ENCODE measurements at regions not wholly inside any gene's neighbourhood (a gene's known extent, or its start where the extent isn't known, plus 50 kb on each side); places are given as distances from the start of the nearest gene placed in this dataset.

DNA sequence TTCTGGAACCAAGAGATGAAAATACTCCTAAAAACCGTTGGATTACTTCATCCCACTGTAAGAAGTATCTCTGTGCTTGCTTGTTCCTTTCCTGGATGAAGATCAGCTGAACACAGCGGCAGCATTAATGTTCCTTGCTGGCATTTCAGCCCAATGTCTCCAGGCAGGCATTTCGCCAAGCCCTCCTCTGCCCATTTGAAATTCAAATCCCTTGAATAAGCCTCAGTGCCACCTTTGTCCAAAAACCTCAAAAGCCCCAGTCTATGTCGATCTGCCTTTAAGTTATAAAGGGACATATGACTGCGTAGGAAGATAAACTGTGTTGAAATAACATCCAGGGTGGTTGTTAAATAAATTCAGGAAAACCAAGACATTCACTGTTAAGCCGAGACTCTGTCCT, 156.8 kb upstream of the PDZRN3 start:
- no peak for DNase-seq
- in situ Hi-C loops (cut with HindIII; ENCODE audit: low pct_ligation_motif_present, low pct_unique_long_range_greater_than_20kb, low sequenced_read_pairs): no loop called here

- no peak for DNase-seq
- in situ Hi-C loops (cut with HindIII; ENCODE audit: low pct_ligation_motif_present, low pct_unique_long_range_greater_than_20kb, low sequenced_read_pairs): no loop called here
These were observed 149.9 kb upstream of the PDZRN3 start for GRCh38 chr3:73774645-73775044.

DNA sequence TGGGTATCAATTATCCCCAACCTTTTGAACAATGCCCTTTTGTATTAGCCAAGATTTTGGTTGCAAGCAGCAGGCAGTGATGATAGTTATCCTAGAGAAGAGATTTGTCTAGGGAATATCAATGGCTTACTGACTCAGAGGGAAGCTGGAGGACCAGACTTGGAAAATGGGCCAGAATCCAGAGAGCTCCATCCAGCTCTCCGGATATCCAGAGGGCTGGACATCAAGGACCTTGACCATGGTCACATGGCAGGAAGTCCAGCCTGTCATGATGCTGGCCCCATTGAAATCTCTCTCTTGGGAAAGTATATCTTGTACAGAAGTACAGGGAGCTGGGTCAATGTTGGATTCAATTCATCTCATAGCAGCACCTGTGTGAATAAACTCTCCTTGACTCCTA, 148.5 kb upstream of the PDZRN3 start:
- in situ Hi-C loops (cut with HindIII; ENCODE audit: low pct_ligation_motif_present, low pct_unique_long_range_greater_than_20kb, low sequenced_read_pairs): no loop called here
- no peak for DNase-seq

GRCh38 chr3:73772076-73772886, 147.5 kb upstream of the PDZRN3 start:
- in situ Hi-C loops (cut with HindIII; ENCODE audit: low pct_ligation_motif_present, low pct_unique_long_range_greater_than_20kb, low sequenced_read_pairs): no loop called here
- no peak for DNase-seq

- in situ Hi-C loops (cut with HindIII; ENCODE audit: low pct_ligation_motif_present, low pct_unique_long_range_greater_than_20kb, low sequenced_read_pairs): no loop called here
- no peak for DNase-seq
These were observed 144.0 kb upstream of the PDZRN3 start for GRCh38 chr3:73768524-73769308.

DNA sequence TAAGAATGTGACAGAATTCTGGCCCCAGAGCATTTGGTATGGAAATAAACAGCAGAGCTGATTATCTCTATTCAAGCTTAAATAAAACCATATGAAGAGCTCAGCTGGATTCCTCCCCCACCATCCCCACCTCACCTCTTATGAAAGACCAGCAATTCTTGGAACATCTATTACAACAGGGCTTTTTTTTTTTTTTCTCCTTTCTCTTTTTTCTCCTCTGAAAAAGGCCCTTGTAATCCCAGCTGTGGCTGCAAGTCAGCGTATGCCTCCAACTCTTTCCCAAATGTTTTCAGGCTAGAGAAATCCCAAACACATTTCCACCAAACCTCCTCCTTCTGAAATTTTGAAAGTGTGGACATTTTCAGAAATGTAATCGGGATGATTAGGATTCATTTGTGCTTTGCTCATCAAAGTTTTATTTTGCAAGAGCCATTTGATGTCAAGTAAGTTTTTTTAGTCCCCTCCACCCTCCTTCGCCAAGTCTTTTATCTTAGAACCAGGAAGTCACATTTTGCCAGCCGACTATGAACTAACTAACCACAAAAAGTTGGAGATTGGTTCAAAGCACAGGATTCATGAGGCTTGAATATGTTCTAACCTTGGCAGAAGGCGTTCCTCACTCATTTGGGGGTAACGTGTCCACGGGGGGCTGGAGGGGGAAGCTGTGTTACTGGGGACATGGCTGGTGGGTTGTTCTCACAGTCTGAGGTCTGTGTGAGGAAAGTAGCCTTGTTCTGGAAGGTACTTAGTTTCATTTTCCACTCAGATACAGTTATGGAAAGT, 142.0 kb upstream of the PDZRN3 start:
- in situ Hi-C loops (cut with HindIII; ENCODE audit: low pct_ligation_motif_present, low pct_unique_long_range_greater_than_20kb, low sequenced_read_pairs): no loop called here
- DNase-seq: no peak

- in situ Hi-C loops (cut with HindIII; ENCODE audit: low pct_ligation_motif_present, low pct_unique_long_range_greater_than_20kb, low sequenced_read_pairs): no loop called here
- DNase-seq: no peak
These were observed 141.3 kb upstream of the PDZRN3 start for GRCh38 chr3:73765878-73766545.

DNA sequence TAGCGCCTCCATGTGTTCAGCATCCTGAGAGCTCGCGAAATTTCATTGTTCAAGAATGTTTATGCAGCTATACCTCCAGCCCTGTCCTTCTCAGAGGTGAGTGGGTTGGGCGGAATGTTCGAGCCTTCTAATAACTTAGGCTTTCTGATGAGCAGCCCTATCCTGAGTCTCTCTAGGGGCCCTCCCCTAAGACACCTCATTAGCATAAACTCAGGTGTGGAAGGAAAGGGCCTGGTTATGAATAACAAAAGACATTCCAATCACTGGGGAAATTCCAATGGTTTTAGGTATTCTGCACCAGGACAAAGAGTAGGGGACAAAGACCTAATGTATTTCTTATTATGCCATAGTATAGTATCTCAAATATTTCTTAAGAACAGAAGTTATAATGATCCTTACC, 138.1 kb upstream of the PDZRN3 start:
- in situ Hi-C loops (cut with HindIII; ENCODE audit: low pct_ligation_motif_present, low pct_unique_long_range_greater_than_20kb, low sequenced_read_pairs): no loop called here
- DNase-seq: no peak

GRCh38 chr3:73759297-73759711, 134.6 kb upstream of the PDZRN3 start:
- in situ Hi-C loops (cut with HindIII; ENCODE audit: low pct_ligation_motif_present, low pct_unique_long_range_greater_than_20kb, low sequenced_read_pairs): no loop called here
- no peak for DNase-seq

DNA sequence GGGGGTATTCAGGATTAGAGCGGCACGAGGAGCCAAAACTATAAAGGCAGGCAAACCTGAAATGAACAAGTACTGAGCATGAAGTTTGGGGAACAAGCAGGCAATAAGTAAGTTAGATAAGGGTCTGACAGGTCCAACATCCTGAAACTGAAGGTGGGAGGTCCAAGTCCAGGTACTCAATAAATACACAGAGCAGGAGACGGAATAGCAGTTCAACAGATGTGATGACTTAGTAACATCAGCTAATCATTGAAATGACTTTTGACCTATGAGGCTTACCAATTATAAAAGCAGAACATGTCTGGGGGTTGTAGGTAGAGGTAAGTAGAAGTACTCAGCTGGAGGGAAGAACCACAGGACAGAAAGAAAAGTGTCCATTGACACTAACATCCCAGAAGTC, 132.8 kb upstream of the PDZRN3 start:
- in situ Hi-C loops (cut with HindIII; ENCODE audit: low pct_ligation_motif_present, low pct_unique_long_range_greater_than_20kb, low sequenced_read_pairs): no loop called here
- DNase-seq: no peak

DNA sequence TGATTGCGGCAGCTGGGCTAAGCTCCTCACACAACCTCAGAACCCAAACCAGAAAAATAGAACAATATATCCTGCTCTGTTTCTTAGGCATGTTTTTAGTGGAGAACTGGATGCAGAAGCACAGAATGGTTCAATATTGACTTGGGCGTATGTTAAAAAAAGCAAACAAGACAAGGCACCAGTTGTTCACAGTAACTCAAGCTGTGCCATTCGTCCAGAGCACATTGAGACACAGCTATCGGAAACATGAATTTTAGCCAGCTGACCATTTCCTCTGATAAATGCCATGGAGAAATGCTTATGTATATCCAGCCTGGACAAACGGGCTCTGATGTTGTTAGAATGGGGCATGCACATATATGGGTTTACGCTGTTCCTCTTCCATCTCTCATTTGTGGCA, 129.2 kb upstream of the PDZRN3 start:
- in situ Hi-C loops (cut with HindIII; ENCODE audit: low pct_ligation_motif_present, low pct_unique_long_range_greater_than_20kb, low sequenced_read_pairs): no loop called here
- no peak for DNase-seq

- no peak for DNase-seq
- in situ Hi-C loops (cut with HindIII; ENCODE audit: low pct_ligation_motif_present, low pct_unique_long_range_greater_than_20kb, low sequenced_read_pairs): no loop called here
These were observed 127.6 kb upstream of the PDZRN3 start for GRCh38 chr3:73752338-73752737.

- no peak for DNase-seq
- in situ Hi-C loops (cut with HindIII; ENCODE audit: low pct_ligation_motif_present, low pct_unique_long_range_greater_than_20kb, low sequenced_read_pairs): no loop called here
These were observed 121.9 kb upstream of the PDZRN3 start for GRCh38 chr3:73746623-73747022.

- in situ Hi-C loops (cut with HindIII; ENCODE audit: low pct_ligation_motif_present, low pct_unique_long_range_greater_than_20kb, low sequenced_read_pairs): no loop called here
- no peak for DNase-seq
These were observed 120.9 kb upstream of the PDZRN3 start for GRCh38 chr3:73745526-73746191.

GRCh38 chr3:73743551-73743950, 118.8 kb upstream of the PDZRN3 start:
- no peak for DNase-seq
- in situ Hi-C loops (cut with HindIII; ENCODE audit: low pct_ligation_motif_present, low pct_unique_long_range_greater_than_20kb, low sequenced_read_pairs): no loop called here

GRCh38 chr3:73739791-73740453, 115.2 kb upstream of the PDZRN3 start:
- no peak for DNase-seq
- in situ Hi-C loops (cut with HindIII; ENCODE audit: low pct_ligation_motif_present, low pct_unique_long_range_greater_than_20kb, low sequenced_read_pairs): no loop called here

DNA sequence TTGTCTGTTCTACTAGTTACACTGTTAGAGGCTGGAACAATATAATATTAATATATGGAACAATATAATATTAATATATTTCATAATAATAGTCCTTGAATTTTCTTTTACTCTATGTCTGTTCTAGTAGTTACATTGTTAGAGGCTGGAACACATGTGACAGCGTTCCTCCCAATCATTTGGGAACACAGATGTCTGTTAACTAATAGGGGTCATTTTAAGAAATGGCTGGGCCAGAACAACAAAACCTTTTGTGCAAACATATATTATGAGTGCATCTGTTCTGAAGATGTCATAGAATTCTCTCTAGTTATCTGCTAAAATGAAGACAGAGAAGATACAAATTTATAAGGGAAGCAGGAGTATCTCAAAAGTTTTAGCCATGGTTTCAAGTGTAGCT, 114.0 kb upstream of the PDZRN3 start:
- in situ Hi-C loops (cut with HindIII; ENCODE audit: low pct_ligation_motif_present, low pct_unique_long_range_greater_than_20kb, low sequenced_read_pairs): no loop called here
- DNase-seq: no peak
